Hematopoietic multipotent progenitor cell (in vitro differentiated cells): ENCODE measurements at regions not wholly inside any gene's neighbourhood (a gene's known extent, or its start where the extent isn't known, plus 50 kb on each side); places are given as distances from the start of the nearest gene placed in this dataset.

ENCODE experiments used
- DNase-seq, 3 donors: peaks; one replicate each; pipeline ENCODE4 v3.0.0-alpha.2; 2011 to 2015; ENCODE audit warnings: low read depth in 2 of 3, low spot score in 2 of 3

DNA sequence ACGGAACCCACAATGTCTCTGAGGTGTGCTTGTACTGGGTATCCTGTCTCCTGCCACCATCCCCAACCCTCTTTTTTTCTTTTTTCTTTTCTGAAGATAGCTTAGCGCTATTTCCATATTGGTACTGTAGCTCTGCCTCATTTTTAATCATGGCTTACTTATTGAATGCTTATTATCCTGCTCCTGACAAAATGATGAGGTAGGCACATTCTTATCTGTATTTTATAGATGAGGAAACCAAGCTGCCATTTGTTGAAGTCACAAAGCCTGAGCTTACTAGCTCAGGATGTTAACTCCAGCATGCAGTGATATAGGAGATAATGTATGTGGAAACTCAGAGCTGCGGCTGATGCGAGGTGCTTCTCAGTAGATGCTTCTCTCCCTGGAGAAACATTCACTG is 61.4 kb upstream of the GPR6 start:
- DNase-seq, result no peak

DNA sequence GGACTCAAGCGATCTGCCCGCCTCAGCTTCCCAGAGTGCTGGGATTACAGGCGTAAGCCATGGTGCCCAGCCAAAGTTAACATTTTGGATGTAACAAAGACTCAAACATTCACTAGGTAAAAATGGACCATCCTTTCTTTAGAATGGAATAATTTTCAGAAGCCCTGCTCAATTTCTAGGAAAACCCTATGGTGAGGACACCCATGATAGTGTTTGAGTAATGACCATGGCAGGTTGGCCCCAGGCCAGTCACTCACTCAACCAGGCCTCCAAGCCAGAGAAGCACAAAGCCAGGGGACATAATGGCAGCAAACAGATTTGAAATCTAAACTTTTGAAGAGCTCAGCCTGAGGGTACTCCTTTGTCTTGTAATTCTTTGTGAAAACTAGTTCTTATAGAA is 59.9 kb upstream of the GPR6 start:
- DNase-seq, result no peak

DNA sequence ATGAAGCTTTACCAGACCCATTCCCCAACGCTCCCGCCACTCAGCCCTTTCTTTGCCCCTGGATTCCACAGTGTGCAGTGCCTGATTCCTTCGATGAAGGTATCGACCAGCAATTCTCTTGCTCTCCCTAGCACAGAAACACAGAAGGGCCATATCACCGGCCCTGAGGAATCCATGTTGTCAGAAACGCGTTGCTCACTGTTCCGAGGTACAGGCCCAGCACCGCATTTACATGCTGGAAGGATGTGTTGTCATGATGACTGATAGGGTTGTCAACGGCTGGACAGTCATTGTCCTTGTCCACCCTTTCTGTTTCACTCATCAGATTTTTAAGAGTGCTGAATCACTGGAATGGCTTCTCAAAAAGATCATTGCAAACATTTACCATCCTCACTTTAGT is 57.2 kb upstream of the GPR6 start:
- no peak for DNase-seq

DNA sequence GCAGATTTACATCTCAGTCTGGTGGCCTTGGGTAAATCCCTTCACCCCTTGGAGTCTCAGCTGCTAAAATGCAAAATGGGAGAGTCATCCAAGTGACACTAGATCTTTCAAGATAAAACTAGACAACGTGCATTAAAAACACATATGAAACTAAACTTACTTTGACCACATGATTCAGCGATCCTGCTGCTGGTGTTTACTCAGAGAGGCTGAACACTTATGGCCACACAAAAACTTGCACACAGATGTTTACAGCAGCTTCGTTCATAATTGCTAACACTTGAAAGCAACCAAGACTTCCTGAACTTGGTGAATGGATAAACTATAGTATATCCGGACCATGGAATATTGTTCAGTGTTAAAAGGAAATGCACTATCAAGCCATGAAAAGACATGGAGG is 55.3 kb upstream of the GPR6 start:
- no peak for DNase-seq

DNA sequence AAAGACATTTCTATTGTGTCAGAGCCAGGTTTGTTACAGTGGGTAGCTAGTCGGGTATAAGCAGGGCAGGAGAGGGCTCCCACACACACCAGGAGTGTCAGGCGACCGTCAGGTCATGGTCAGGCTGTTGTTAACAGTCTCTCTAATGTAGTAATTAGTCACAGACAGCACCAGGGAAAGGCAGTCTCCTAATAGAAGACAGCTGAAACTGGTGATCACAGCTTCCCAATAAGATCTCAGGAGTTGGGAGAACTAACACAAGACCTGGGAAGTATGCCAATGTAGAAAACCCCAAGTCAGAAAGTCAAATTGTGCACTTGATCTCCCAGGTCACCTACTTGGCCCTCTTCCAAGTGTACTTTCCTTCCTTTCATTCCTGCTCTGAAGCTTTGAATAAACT is 53.0 kb upstream of the GPR6 start:
- no peak for DNase-seq

DNA sequence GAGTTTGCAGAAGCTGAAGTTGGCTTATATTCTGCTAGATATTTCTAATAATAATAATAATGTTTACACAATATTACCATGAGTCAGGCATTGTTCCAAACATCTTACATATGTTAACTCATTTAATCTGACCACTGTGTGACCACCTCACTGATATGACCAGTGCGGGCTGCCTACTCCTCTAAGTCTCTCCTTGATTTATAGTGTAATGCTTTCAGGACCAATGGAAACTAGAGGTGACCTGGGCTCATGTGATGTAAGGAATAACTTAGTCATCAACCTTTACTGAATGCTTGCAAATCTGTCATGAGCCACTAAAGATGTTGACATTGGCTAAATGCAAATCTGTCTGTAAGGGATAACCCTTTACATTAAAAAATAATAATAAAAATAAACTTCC is 51.1 kb upstream of the GPR6 start:
- no peak for DNase-seq
